HG02981 (cell line): ENCODE measurements at regions not wholly inside any gene's neighbourhood (a gene's known extent, or its start where the extent isn't known, plus 50 kb on each side); places are given as distances from the start of the nearest gene placed in this dataset.
A peak's percentile ranks its signal among the peaks of the same experiment; 100 is the strongest.
"Not testable (repeated sequence)": the region's sequence is repeated elsewhere in the genome, so short reads cannot be mapped to it uniquely, and the experiment has no call there.

ENCODE experiments used
- ATAC-seq: cut with Tn5 transposase; IDR thresholded peaks from one replicate; pipeline ENCODE4 v1.9.1; 2021; ENCODE audit warnings: mild to moderate bottlenecking, moderate library complexity; ENCODE audit not compliant: unreplicated experiment

DNA sequence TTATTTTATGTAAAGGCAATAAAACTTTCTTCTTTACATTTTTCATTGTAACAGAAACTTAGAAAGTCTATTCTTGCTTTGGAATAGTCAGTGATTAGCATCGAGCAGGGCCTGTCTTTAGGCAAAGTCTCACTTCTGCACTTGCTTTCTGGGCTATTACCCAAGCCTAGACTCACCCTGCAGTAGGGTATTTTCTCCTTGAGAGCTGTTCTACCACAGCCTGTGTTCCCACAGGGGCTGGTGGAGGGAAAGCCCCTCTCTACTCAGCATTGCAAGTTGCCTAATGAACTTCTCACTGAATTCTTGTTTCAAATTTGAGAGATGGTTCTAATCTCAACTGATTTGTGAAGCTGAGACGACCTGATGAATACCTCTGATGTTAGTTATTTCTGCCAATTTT lies 111.7 kb upstream of the KLHL14 start:
- peak; percentile 65 for ATAC-seq

DNA sequence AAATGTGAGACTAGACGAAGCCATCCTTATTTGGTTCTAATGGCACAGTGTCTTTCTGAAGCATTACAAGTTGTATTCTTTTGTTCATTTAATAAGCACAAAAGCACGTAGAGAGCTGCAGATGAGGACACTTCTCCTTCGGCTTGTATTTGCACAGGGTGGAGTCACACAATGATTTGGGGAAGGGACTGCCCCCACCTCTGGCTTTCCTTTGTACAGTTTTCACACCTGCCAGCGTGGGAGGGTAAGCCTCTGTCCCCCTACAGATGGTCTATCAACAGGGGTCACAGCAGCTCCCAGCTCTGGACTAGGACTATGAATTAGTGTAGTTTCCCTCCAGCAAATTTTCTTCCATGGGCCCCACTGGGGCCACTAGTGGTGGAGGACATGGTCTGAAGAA lies 108.2 kb upstream of the KLHL14 start:
- ATAC-seq: no peak

- ATAC-seq: no peak
Measured at GRCh38 chr18:32879497-32879896, 106.7 kb upstream of the KLHL14 start.

DNA sequence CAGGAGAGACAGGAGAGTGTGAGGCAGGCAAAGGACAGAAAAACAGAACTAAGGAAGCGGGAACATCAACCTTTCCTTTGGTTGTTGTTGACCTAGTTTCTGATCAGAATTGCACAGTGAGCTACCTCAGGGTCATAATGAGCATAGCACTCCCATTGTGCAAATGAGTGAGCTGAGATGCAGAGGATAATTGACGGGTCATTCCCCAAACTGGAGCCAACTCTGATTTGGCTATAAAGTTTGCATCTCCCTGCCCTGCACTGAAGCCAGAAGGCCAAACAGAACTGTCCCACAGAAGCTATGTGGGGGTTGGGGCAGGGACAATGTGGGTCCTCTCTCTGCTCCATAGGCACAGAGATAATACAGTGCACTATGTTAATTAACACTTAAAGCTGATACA lies 105.6 kb upstream of the KLHL14 start:
- no peak for ATAC-seq

GRCh38 chr18:32877371-32877770 lies 104.5 kb upstream of the KLHL14 start:
- ATAC-seq: no peak

- no peak for ATAC-seq
Measured at GRCh38 chr18:32875625-32876024, 102.8 kb upstream of the KLHL14 start.

DNA sequence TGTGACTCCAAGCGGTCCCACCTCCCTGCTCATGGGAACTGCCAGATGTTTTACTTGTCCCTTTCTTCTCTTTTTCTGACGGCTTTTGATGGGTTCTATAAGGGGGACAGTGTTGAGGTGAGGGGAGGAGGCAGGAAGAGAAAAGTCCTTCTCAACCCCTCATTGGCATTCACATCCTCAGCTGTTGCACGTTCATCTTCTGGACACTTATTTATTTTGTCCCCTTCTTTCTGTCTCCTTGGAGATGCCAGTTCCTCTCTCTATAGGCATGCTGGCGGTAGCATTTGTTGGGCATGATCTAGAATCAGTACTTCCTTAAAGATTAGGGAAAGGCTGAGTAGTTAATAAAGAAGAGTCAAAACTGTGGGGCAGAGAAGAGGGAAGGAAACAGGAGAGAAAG lies 99.0 kb upstream of the KLHL14 start:
- ATAC-seq: no peak

- no peak for ATAC-seq
Measured at GRCh38 chr18:32870611-32871010, 97.8 kb upstream of the KLHL14 start.

GRCh38 chr18:32868406-32868805 lies 95.6 kb upstream of the KLHL14 start:
- no peak for ATAC-seq

GRCh38 chr18:32867936-32868335 lies 95.1 kb upstream of the KLHL14 start:
- no peak for ATAC-seq

DNA sequence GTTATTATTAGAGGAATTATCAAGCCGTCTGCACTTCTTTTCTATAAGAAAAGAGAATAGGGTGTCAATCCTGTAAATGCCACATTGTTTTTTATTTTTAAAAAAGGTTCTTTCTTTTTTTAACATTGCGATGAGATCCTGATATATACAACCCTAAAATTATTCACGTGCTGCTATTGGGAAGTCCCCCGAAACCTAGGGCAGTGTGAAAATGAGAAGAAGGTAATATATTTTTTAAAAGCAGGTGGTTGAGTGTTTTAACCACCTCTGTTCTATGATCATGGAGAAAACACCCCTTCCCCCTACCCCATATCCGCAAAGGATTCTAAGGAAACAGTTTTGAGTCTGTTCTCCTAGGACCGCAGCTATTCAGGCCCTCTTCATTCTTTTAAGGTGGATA lies 94.5 kb upstream of the KLHL14 start:
- no peak for ATAC-seq

DNA sequence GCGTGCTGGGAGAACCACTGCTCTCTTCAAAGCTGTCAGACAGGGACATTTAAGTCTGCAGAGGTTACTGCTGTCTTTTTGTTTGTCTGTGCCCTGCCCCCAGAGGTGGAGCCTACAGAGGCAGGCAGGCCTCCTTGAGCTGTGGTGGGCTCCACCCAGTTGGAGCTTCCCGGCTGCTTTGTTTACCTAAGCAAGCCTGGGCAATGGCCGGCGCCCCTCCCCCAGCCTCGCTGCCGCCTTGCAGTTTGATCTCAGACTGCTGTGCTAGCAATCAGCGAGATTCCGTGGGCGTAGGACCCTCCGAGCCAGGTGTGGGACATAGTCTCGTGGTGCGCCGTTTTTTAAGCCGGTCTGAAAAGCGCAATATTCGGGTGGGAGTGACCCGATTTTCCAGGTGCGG lies 89.2 kb upstream of the KLHL14 start:
- ATAC-seq: not testable (repeated sequence)

DNA sequence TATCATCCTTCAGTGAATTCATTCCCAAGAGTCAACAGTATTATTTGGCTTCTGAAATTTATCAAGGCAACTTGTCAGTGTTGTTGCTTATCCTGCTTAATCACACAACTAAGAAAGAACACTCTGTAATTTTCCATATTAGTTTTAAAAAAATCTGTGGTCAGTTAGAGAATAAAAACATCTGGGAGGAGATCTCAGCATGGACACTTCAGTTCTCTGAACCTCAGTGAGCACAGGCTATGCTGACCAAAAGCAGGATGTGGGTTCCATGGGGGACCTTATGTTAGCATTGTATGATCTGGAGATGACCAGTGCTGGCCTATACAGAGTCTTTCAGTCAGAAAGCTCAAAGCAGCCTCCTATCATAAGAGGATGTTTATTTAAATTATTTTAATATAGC lies 79.1 kb upstream of the KLHL14 start:
- no peak for ATAC-seq

DNA sequence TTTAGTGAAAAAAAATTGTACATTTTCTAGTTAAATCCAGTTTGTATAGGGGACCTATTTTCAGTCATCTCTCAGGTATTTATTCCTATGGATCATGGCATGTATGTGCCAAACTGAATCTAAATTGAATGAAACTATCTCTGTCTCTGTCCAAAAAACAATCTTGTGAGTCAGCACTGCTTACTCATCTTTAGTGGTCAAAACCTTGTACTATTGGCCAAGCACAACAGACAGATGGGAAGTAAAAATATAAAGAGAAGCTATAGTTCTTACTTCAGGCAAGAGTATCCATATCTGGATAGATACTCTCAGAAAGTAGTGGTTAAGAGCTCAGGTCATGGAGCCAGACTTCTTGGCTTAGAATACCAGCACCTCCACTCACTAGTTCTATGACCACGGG lies 76.0 kb upstream of the KLHL14 start:
- no peak for ATAC-seq

DNA sequence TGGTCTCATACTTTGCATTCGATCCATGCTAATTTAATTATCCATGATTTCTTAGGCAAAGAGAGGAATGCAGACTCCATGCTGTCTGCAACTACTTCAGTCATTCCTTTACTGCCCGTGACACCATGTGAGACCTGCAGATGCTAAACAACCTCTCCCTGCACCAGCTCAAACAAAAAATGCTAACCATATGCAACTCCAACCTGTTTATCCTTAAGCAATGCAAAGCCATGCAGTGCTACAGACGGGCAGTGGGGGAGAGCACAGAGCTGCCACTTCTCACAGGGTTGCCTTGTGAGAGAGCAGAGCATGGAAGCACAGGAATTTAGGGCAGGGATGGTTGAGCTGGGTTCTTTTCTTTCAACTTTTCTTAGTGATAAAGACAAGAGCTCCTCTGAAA lies 74.9 kb upstream of the KLHL14 start:
- ATAC-seq: no peak

DNA sequence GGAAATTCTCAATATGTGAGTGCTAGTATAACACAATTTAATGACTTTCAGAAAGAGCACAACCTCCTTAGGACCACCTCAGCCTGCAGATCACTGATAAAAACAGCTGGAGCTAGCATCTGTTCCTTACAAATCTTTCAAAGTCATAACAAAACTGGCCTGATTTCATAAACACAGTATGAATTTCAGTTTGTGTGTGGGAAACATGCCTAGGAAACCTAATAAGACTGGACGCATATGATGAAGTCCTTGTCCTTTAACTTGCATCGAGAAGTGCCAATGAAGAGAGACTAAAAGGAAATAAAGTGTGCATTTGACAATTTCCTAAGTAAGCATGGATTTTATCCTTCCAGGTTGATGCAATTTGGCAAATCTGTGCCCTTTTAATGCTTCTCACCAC lies 74.1 kb upstream of the KLHL14 start:
- no peak for ATAC-seq

- no peak for ATAC-seq
Measured at GRCh38 chr18:32840962-32841361, 68.1 kb upstream of the KLHL14 start.

- no peak for ATAC-seq
Measured at GRCh38 chr18:32835951-32836350, 63.1 kb upstream of the KLHL14 start.

DNA sequence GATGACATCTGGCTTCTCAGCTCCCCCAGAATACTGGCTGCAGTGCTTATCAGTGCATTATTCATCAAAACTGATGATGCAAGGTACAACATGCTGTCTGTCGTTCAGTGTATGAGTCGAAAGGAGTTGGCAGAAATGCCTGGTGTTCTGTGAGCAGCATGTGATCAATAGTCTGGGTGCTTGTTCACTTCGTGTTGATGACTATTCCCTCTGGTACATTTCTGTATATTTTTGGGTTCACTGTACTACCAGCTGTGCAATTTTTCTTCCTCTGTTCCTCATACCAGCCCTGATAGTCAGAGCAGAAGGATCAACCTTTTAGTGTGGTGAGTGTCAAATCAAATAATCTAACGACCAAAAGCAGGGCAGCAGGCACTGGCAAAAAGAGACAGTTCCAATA lies 59.0 kb upstream of the KLHL14 start:
- ATAC-seq: no peak

- ATAC-seq: no peak
Measured at GRCh38 chr18:32823226-32823625, 50.4 kb upstream of the KLHL14 start.
